Pancreas (tissue), 10 donors: ENCODE measurements at regions not wholly inside any gene's neighbourhood (a gene's known extent, or its start where the extent isn't known, plus 50 kb on each side); places are given as distances from the start of the nearest gene placed in this dataset.

Experiments used
- ATAC-seq, 4 donors: fragments of 200-7000 bp; cut with Tn5 transposase; one replicate each; pipeline versions ENCODE4 v1.8.0 to v1.9.1; 2020; ENCODE audit warnings: mild to moderate bottlenecking in 4 of 4, moderate library complexity in 4 of 4
- DNase-seq, 6 donors: peaks; one replicate each; pipeline ENCODE4 v3.0.0-alpha.2; 2020
- FAIRE-seq: peaks from 2 replicates; lab custom pipeline; 2012; peaks lifted over from hg19 to GRCh38; lab: Jason Lieb, UNC
- H3K27ac ChIP-seq, 4 donors: fragments of 200-600 bp; sonication (generic); 1 replicate in 3 of 4; 2 replicates in 1 of 4; pipeline versions ENCODE4 v1.5.0 to v1.8.0; 2020
- H3K27me3 ChIP-seq, 4 donors: fragments of 200-600 bp; one replicate each; pipeline ENCODE4 v1.8.0; 2021
- H3K36me3 ChIP-seq, 3 donors: fragments of 200-600 bp; sonication (generic) in 1 of 3; one replicate each; pipeline versions ENCODE4 v1.5.0 to v1.8.0; 2020 to 2021
- H3K4me1 ChIP-seq, 3 donors: fragments of 200-600 bp; one replicate each; pipeline ENCODE4 v1.8.0; 2021
- H3K4me3 ChIP-seq, 4 donors: fragments of 200-600 bp; sonication (generic) in 2 of 4; one replicate each; pipeline versions ENCODE4 v1.5.0 to v1.8.0; 2020 to 2021
- H3K9me3 ChIP-seq, 4 donors: fragments of 200-600 bp; one replicate each; pipeline ENCODE4 v1.8.0; 2021
- WGBS, 2 donors: extraction: QIAGEN DNeasy Blood & Tissue Kit; methylation state at CpG; one replicate each; pipeline ENCODE4 v1.1.7; 2013; 5-methylcytosine and 5-hydroxymethylcytosine counted together
- intact Hi-C, 3 donors: fragments of 100-400 bp; cut with DNase I; formaldehyde crosslinking; loops; one replicate each; pipeline versions ENCODE4 v1.11.1 to v1.14.2; 2022
- TF ChIP-seq, protein P1 (sequence below), 4 donors: fragments of 200-600 bp; sonication (generic) in 3 of 4; IDR thresholded peaks; one replicate each; pipeline versions ENCODE4 v1.5.0 to v1.8.0; 2021; ENCODE audit warnings: antibody characterized with exemption in 4 of 4
- donor health status: healthy with polysubstance abuse.
- donor health status: DM: no; HTN: no; CAD: no; lungs with moderate emphysema.
- donor health status: DM: no; HTN: no; CAD: no.
- donor health status: control.
- donor health status: control.
- donor health status: Bipolar disorder and iron deficiency.
- donor health status: DM: yes; HTN: yes; CAD: no.
- donor health status: DM: no; HTN: no; CAD: no.
- donor health status: DM: no; HTN: no; CAD: no.
- donor health status: DM: yes; HTN: yes; CAD: no.

DNA sequence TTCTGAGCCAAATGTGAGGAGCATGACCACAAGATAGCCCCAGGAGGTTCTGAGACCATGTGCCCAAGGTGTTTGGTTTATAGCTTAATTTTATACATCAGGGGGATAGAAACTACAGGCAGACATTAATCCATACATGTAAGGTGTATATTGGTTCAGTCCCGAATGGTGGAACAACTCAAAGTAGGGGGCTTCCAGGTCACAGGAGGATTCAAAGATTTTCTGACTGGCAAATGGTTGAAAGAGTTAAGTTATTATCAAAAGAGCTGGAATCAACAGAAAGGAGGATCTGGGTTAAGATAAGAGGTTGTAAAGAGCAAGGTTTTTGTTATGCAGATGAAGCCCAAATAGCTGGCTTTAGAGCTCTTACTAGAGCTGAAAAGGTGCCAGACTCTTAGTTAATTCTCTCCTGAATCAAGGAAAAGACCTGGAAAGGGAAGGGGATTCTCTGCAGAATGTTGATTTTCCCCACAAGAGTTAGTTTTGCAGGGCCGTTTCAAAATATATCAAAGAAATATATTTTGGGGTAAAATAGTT lies 640.0 kb downstream of the IPMK start:
- no peak overlapping the region for H3K4me3 ChIP-seq
- H3K9me3 ChIP-seq, result no peaks in the 10 kb centered on the region
- no peak overlapping the region for H3K27ac ChIP-seq
- 47 to 69% methylated on average over 2 of the region's 2 CpGs for WGBS, 2 donors
- FAIRE-seq, result no peak
- no peaks in the 10 kb centered on the region for H3K36me3 ChIP-seq
- no peak for DNase-seq
- no peaks in the 10 kb centered on the region for H3K27me3 ChIP-seq
- intact Hi-C loops, result no loop called here
- peaks cover 0 to 6% (median 0%) of the 10 kb centered on the region in 3 donors for H3K4me1 ChIP-seq
- ATAC-seq, result no peak
- TF ChIP-seq, protein P1, sequence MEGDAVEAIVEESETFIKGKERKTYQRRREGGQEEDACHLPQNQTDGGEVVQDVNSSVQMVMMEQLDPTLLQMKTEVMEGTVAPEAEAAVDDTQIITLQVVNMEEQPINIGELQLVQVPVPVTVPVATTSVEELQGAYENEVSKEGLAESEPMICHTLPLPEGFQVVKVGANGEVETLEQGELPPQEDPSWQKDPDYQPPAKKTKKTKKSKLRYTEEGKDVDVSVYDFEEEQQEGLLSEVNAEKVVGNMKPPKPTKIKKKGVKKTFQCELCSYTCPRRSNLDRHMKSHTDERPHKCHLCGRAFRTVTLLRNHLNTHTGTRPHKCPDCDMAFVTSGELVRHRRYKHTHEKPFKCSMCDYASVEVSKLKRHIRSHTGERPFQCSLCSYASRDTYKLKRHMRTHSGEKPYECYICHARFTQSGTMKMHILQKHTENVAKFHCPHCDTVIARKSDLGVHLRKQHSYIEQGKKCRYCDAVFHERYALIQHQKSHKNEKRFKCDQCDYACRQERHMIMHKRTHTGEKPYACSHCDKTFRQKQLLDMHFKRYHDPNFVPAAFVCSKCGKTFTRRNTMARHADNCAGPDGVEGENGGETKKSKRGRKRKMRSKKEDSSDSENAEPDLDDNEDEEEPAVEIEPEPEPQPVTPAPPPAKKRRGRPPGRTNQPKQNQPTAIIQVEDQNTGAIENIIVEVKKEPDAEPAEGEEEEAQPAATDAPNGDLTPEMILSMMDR (IDR thresholded peaks at IDR 0.05), result no peak

DNA sequence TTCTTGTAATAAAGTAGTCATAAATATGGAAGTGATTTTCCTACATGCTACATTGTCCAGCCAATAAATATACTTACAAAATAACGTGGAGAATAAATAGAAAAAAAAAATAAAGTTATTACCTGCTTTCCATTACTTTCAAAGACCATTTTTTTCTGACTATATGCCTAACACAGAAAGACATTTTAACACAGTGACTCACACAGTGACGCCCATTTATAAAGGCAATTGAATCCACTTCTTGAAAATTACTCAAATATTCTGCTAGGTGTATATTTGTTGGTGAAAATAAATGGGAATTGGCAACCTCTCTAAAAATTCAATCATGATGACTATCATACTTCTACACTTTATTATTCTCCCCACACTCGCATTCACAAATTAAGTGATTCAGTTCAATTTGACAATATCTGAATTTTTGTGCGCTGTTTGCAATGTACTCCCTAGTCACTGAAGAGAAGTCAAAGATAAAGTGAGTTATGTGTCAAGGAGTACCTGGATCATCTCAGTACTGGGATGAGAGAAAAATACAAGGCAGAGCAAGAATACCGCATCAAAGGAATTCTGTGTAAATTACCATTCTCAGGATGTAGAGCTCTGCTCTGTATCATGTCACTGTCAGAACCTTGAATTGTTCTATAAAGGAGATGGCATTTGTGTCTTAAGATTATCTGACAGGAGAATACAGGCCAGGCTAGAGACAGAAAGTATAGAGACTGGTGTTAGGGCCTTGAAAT lies 642.7 kb downstream of the IPMK start:
- ATAC-seq (no peak), FAIRE-seq (no peak), DNase-seq (no peak)
- H3K27me3 ChIP-seq, result no peaks in the 10 kb centered on the region
- TF ChIP-seq, protein P1 (IDR thresholded peaks at IDR 0.05), result no peak
- no peak overlapping the region for H3K27ac ChIP-seq
- intact Hi-C loops, result no loop called here
- H3K36me3 ChIP-seq, result no peaks in the 10 kb centered on the region
- no peak overlapping the region for H3K4me3 ChIP-seq
- 65 to 76% methylated on average over 5 of the region's 5 CpGs for WGBS, 2 donors
- H3K9me3 ChIP-seq, result no peaks in the 10 kb centered on the region
- H3K4me1 ChIP-seq, result peaks cover 0 to 6% (median 0%) of the 10 kb centered on the region in 3 donors

DNA sequence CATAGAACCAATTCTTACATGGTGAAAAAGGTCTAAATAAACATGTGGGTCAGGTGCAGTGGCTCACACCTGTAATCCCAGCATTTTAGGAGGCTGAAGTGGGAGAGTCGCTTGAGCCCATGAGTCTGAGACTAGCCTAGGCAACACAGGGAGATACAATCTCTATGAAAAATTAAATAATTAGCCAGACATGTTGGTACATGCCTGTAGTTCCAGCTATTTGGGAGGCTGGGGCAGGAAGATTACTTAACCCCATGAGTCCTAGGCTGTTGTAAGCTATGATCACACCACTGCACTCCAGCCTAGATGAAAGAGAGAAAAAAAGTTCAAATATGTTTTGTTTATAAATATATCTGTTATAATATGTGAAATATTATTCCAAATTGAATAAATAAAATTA lies 643.6 kb downstream of the IPMK start:
- FAIRE-seq (no peak), ATAC-seq (no peak), DNase-seq (no peak)
- Histone ChIP-seq H3K4me1 (peaks cover 0 to 3% (median 0%) of the 10 kb centered on the region in 3 donors), H3K27ac (no peak overlapping the region), H3K27me3 (no peaks in the 10 kb centered on the region), H3K4me3 (no peak overlapping the region), H3K9me3 (no peaks in the 10 kb centered on the region), H3K36me3 (no peaks in the 10 kb centered on the region)
- intact Hi-C loops, result no loop called here
- TF ChIP-seq, protein P1 (IDR thresholded peaks at IDR 0.05), result no peak
- 86 to 88% methylated on average over 1 of the region's 1 CpG for WGBS, 2 donors

DNA sequence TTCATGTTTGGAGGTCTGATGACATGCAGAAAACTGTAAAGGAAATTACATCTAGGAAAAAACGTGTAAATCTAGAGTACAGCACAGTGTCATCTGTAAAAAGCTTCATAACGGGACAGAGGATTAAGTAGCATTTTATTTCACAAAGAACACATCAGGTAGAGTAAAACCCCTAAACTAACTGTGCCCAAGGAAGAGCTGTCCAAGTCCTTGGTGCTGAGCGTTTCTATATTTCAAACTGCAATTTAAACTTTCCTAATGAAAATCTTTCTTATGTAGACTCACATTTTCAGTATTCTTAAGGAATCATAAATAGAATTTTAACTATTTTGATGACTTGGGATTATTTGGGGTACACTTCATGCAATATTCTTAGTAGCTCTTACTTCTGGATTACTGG lies 646.2 kb downstream of the IPMK start:
- FAIRE-seq (no peak), ATAC-seq (no peak), DNase-seq (no peak)
- Histone ChIP-seq H3K4me3 (no peak overlapping the region), H3K27me3 (no peaks in the 10 kb centered on the region), H3K9me3 (no peaks in the 10 kb centered on the region), H3K36me3 (no peaks in the 10 kb centered on the region), H3K27ac (no peak overlapping the region), H3K4me1 (no peaks in the 10 kb centered on the region)
- intact Hi-C loops, result no loop called here
- 41 to 44% methylated on average over 3 of the region's 3 CpGs for WGBS, 2 donors
- TF ChIP-seq, protein P1 (IDR thresholded peaks at IDR 0.05), result no peak

DNA sequence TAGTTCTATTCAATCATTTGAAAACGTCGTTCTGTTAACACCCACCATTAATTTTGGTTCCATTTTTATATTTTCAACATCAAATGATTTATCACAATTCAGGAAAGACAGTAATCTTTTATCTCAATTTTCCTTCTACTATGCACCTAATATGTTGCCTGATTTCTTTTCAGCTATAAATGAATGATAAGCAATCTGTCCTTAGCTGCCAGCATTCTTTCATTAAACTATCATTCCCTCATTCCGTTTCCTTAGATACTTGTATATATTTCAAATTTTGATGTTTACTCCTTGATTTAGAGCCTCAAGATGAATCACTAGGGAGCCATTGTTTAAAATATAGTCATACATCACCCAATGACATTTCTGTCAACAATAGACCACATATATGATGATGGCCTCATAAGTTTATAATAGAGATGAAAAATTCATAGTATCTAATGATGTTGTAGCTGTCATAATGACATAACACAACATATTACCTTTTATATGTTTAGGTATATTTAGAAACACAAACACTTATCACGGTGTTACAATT lies 661.7 kb downstream of the IPMK start:
- Histone ChIP-seq H3K9me3 (no peaks in the 10 kb centered on the region), H3K4me3 (no peak overlapping the region), H3K36me3 (no peaks in the 10 kb centered on the region), H3K27me3 (no peaks in the 10 kb centered on the region), H3K4me1 (no peaks in the 10 kb centered on the region), H3K27ac (no peak overlapping the region)
- TF ChIP-seq, protein P1 (IDR thresholded peaks at IDR 0.05), result no peak
- DNase-seq, result no peak
- ATAC-seq, result no peak
- 51 to 58% methylated on average over 4 of the region's 4 CpGs for WGBS, 2 donors
- FAIRE-seq, result no peak
- intact Hi-C loops, result no loop called here
